ENCODE measurements at regions not wholly inside any gene's neighbourhood (a gene's known extent, or its start where the extent isn't known, plus 50 kb on each side); places are given as distances from the start of the nearest gene placed in this dataset.

- TF ChIP-seq CTCF (IDR thresholded peaks at IDR 0.05) (no peak), POLR2A (IDR thresholded peaks at IDR 0.05) (no peak)
Observed at GRCh38 chr4:18398661-18399060, 377.1 kb upstream of the LCORL start.

Measured in heart left ventricle (tissue), 13 donors.